DMS53 (cell line): ENCODE measurements at regions not wholly inside any gene's neighbourhood (a gene's known extent, or its start where the extent isn't known, plus 50 kb on each side); places are given as distances from the start of the nearest gene placed in this dataset.
A peak's percentile ranks its signal among the peaks of the same experiment; 100 is the strongest.
"Not testable (repeated sequence)": the region's sequence is repeated elsewhere in the genome, so short reads cannot be mapped to it uniquely, and the experiment has no call there.

ENCODE experiments used
- DNase-seq: peaks from one replicate; lab custom pipeline; 2025; lab: John Stamatoyannopoulos, UW

GRCh38 chr12:42919691-42920090 is 330.1 kb upstream of the PRICKLE1 start:
- DNase-seq = no peak

GRCh38 chr12:42918443-42918842 is 328.9 kb upstream of the PRICKLE1 start:
- no peak for DNase-seq

GRCh38 chr12:42916143-42916542 is 326.6 kb upstream of the PRICKLE1 start:
- peak; percentile 94 for DNase-seq

DNA sequence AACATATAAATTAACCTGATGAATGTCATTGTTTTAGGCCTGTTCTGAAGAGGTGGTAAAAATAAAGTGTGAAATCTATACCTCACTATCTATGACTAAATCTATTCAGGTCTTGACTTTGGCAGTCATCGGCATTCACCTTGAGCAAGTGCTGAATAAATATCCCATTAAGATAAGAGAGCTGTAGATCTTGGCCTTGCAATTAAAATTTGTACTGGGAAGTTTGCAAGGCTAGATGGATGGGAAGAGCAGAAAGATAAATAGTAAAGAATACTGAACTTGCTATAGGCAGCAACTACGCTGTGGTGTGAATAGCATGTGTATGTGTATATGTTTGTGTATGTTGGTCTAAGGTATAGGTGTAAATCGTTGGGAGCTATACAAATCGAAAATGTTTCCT is 325.9 kb upstream of the PRICKLE1 start:
- DNase-seq = no peak

DNA sequence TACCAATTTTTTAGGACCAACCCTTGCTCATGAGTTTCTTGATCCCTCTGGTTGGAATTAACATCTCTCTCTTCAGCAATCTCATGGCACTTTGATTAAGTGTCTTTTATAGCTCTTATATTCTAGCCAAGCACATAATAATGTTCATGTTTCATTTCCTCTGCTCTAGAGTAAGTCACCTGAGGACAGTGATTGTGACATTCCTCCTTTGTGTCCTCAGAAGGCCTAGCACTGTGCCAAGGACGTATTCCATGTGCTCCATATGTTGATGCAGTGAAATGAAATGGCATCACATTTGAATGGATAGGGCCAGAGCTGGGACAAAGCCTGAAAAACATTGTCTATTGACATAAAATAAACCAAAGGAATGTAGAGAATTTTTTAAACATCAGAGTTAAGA is 322.8 kb upstream of the PRICKLE1 start:
- no peak for DNase-seq

DNA sequence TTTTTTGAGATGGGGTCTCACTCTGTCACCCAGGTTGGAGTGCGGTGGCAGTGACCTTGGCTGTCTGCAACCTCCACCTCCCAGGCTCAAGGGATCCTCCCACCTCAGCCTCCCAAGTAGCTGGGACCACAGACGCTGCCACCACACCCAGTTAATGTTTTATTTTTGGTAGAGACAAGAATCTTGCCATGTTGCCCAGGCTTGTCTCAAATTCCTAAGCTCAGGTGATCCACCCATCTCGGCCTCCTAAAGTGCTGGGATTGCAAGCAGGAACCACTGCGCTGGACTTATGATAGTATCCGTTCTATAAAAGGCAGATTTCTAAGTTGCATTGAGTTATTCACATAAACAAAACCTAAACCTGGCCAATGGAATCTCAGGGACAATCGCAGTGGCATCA is 321.1 kb upstream of the PRICKLE1 start:
- no peak for DNase-seq

- no peak for DNase-seq
Observed at GRCh38 chr12:42908712-42909111, 319.2 kb upstream of the PRICKLE1 start.

- DNase-seq = not testable (repeated sequence)
Observed at GRCh38 chr12:42906801-42907200, 317.3 kb upstream of the PRICKLE1 start.

DNA sequence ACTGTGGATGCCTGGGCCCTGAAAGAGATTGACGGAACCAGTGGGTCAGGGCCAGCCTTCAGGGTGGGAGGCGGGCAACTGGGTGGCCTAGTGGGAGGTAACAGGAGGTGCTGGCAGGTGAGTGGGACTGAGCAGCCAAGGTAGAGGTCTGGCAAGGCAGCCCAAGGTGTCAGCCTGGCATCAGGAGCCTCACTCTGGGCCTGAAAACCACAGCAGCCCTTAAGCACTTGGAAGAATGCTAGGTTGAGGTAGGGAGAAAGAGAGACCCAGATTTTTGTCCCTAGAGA is 315.8 kb upstream of the PRICKLE1 start:
- no peak for DNase-seq

- no peak for DNase-seq
Observed at GRCh38 chr12:42904683-42905418, 315.3 kb upstream of the PRICKLE1 start.

DNA sequence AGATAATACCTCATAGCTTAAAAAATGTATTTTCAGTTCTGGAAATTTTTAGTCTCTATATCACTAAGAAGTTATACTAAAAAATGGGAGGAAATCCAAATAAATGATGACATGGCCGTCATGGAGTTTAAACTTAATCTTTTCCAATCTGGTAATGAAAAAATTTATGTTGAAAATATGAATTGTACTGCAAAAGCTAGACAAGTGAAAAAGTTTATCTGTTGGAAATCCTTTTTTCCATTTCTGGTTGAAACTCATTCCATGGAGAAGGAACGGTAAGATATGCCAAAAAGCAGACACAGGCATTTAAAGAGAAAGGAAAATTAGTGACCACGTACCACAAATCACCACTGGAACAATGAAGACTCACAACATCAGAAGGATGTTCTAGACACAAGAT is 314.2 kb upstream of the PRICKLE1 start:
- no peak for DNase-seq

- no peak for DNase-seq
Observed at GRCh38 chr12:42902001-42902400, 312.5 kb upstream of the PRICKLE1 start.

DNA sequence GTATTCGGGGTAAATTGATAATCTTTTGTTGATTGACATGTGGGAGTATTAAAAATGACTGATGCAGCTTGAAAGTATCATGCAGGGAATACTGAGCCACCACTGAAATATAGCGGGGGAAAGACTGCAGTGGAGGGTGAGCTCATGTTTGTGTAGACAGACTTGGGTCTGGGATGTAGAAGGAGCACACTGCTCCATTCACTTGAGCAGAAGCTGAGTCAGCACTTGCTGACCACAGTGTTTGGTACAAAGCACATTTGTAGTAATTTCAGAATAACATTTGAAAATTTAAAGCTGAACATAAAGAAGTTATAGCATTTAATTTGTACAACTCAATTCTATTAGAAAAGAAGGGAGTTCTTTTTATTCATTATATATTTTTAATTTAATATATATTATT is 304.3 kb upstream of the PRICKLE1 start:
- DNase-seq = no peak

DNA sequence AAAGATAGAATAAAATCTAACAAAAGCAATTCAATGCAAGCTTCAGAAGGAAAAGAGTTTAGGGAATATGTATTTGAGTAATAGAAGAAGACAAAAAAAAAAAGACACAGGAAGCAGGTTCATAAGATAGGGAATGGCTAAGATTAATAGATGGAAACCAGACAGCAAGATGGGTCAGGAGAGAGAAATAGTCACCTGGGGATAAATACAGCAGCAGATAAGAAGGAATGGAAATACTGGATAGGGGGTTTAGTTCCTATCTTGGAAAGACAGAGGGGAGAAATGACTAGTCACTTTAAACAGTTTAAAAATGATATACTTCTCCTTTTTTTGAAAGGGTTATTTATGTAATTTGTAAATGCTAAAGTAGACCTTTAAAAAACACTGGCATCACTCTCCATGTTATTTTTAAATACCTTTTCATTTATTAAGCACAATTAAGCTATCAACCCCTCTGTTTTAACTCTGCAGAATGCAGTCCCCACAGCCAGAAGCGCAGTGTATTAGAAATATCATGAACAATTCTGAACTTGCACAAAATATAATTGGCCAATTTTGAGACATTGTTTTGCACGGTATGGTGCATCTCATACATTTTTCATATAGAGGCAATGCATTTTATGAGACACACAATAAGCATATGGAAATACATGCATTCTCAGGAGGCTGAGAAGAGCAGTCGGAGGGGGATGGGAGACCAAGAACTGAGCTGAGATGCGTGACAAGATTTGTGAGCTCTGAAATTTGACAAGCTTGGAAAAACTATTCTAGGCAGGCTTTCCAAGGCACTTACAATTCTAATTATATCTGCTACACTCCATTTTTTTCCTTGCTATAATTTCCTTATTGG is 303.4 kb upstream of the PRICKLE1 start:
- DNase-seq = no peak

DNA sequence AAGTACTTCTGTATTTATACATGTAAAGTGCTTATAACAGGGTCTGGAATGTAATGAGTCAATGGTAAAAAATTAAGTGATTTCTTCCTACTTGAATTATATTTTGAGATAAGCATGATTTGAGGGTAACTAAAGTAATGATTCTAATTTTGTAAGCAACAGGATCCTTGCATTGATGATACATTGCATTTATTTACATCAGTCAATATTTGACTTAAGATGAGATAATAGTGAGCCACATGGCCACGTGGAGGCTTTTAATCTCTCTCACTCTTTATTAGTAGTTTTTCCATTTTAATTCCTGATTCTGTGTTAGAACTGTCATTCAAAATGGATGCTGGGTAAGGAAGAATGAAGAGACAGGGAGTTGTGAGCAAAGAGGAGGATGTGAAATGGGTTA is 298.1 kb upstream of the PRICKLE1 start:
- DNase-seq = peak; percentile 79

GRCh38 chr12:42886160-42886559 is 296.6 kb upstream of the PRICKLE1 start:
- peak; percentile 52 for DNase-seq

GRCh38 chr12:42885677-42886076 is 296.1 kb upstream of the PRICKLE1 start:
- DNase-seq = no peak

GRCh38 chr12:42884116-42884515 is 294.6 kb upstream of the PRICKLE1 start:
- no peak for DNase-seq

- no peak for DNase-seq
Observed at GRCh38 chr12:42873401-42873800, 283.9 kb upstream of the PRICKLE1 start.

- DNase-seq = no peak
Observed at GRCh38 chr12:42871816-42872215, 282.3 kb upstream of the PRICKLE1 start.

DNA sequence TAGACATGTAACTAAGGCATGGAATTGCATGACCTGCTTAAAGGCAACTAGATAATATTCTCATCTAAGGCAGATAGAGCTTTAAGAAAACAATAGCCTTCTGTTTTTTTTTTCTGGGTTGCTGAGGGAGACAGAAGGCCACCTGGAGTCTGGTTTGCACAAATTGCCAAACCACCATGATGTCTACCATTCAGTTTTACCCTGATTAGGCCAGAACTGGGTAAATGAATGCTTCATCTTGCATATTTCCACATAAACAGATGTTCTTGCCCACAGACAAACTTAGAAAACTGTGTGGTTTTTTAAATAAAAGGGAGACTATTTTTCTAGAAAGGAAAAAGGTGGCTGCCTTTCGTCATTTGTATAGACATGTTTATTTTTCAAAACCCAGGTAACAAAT is 278.7 kb upstream of the PRICKLE1 start:
- DNase-seq = no peak

DNA sequence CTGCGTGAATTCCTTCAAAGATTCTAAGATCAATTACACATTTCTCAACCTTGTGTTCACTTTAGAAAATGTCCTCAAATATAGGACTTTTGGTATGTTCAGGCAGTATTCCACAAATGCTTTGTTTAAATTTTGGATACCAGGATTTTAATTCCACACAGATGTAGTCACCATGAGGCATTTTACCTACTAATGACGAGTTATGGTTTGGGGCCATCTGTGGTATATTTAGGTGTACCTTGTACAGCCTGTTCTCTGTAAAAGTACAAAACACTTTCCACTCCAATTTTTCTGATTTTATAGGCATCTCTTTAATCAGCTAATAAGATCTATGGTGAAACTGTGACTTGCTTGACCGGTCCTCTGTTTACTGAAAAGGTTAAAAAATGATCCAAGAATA is 275.7 kb upstream of the PRICKLE1 start:
- DNase-seq = no peak

GRCh38 chr12:42862055-42862454 is 272.5 kb upstream of the PRICKLE1 start:
- no peak for DNase-seq

- DNase-seq = not testable (repeated sequence)
Observed at GRCh38 chr12:42860331-42860730, 270.8 kb upstream of the PRICKLE1 start.
